A549 (cell line): ENCODE measurements at regions not wholly inside any gene's neighbourhood (a gene's known extent, or its start where the extent isn't known, plus 50 kb on each side); places are given as distances from the start of the nearest gene placed in this dataset.

ENCODE experiments used
- BHLHE40 ChIP-seq: IDR thresholded peaks from 2 replicates; pipeline ENCODE4 v1.6.1; 2012; ENCODE audit warnings: low read depth, low read length, inconsistent platforms
- CEBPB ChIP-seq, 2 experiments: fragments of >200 bp in 1 of 2; sonication (Bioruptor Twin) in 1 of 2; formaldehyde crosslinking in 1 of 2; IDR thresholded peaks; 2 replicates each; pipeline ENCODE4 v1.6.1; 2012 to 2016
- CHD2 ChIP-seq: fragments of 150-350 bp; IDR thresholded peaks from 2 replicates; pipeline ENCODE4 v1.6.1; 2014; ENCODE audit warnings: low read length; ENCODE audit not compliant: partially characterized antibody
- ELK1 ChIP-seq: fragments of 150-350 bp; IDR thresholded peaks from 2 replicates; pipeline ENCODE4 v1.6.1; 2014; ENCODE audit warnings: low read depth, mild to moderate bottlenecking, low read length
- HDAC2 ChIP-seq: fragments of 200-600 bp; sonication (generic); IDR thresholded peaks from 2 replicates; pipeline ENCODE4 v1.6.1; 2016
- JUN ChIP-seq, 2 experiments: fragments of >200 bp; sonication (Bioruptor Twin); formaldehyde crosslinking; IDR thresholded peaks; 2 replicates in 1 of 2; 3 replicates in 1 of 2; pipeline ENCODE4 v1.6.1; 2016 to 2017
- MAFK ChIP-seq: fragments of 450-650 bp; IDR thresholded peaks from 2 replicates; pipeline ENCODE4 v1.6.1; 2014; ENCODE audit not compliant: partially characterized antibody
- POLR2A ChIP-seq: IDR thresholded peaks from 2 replicates; pipeline ENCODE4 v1.6.1; 2012; ENCODE audit warnings: mild to moderate bottlenecking, low read length
- RAD21 ChIP-seq, 2 experiments: fragments of >200 bp in 1 of 2; sonication (Bioruptor Twin) in 1 of 2; formaldehyde crosslinking in 1 of 2; IDR thresholded peaks in 1 of 2; conservative IDR thresholded peaks in 1 of 2; 2 replicates in 1 of 2; 3 replicates in 1 of 2; pipeline ENCODE4 v1.6.1; 2012 to 2018; ENCODE audit warnings: inconsistent platforms in 1 of 2
- USF2 ChIP-seq: fragments of 450-650 bp; IDR thresholded peaks from 2 replicates; pipeline ENCODE4 v1.6.1; 2014; ENCODE audit warnings: antibody characterized with exemption
- TF ChIP-seq, protein P1 (sequence below): fragments of >200 bp; sonication (Bioruptor Twin); formaldehyde crosslinking; IDR thresholded peaks from 3 replicates; pipeline ENCODE4 v1.5.1; 2016
- TF ChIP-seq, protein P2 (sequence below): fragments of >200 bp; sonication (Bioruptor Twin); formaldehyde crosslinking; IDR thresholded peaks from 3 replicates; pipeline ENCODE4 v1.6.1; 2016

GRCh38 chr20:50279988-50280850, 89.6 kb downstream of the CEBPB start:
- TF ChIP-seq, protein P1, sequence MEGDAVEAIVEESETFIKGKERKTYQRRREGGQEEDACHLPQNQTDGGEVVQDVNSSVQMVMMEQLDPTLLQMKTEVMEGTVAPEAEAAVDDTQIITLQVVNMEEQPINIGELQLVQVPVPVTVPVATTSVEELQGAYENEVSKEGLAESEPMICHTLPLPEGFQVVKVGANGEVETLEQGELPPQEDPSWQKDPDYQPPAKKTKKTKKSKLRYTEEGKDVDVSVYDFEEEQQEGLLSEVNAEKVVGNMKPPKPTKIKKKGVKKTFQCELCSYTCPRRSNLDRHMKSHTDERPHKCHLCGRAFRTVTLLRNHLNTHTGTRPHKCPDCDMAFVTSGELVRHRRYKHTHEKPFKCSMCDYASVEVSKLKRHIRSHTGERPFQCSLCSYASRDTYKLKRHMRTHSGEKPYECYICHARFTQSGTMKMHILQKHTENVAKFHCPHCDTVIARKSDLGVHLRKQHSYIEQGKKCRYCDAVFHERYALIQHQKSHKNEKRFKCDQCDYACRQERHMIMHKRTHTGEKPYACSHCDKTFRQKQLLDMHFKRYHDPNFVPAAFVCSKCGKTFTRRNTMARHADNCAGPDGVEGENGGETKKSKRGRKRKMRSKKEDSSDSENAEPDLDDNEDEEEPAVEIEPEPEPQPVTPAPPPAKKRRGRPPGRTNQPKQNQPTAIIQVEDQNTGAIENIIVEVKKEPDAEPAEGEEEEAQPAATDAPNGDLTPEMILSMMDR = no peak
- no peak for TF ChIP-seq USF2
- no peak for TF ChIP-seq POLR2A
- no peak for TF ChIP-seq HDAC2
- no peak for TF ChIP-seq BHLHE40
- TF ChIP-seq CHD2 = no peak
- no peak for TF ChIP-seq RAD21 (conservative IDR thresholded peaks at IDR 0.05 in 1 of 2, IDR thresholded peaks at IDR 0.05 in 1 of 2)
- TF ChIP-seq, protein P2, sequence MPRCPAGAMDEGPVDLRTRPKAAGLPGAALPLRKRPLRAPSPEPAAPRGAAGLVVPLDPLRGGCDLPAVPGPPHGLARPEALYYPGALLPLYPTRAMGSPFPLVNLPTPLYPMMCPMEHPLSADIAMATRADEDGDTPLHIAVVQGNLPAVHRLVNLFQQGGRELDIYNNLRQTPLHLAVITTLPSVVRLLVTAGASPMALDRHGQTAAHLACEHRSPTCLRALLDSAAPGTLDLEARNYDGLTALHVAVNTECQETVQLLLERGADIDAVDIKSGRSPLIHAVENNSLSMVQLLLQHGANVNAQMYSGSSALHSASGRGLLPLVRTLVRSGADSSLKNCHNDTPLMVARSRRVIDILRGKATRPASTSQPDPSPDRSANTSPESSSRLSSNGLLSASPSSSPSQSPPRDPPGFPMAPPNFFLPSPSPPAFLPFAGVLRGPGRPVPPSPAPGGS = no peak
- no peak for TF ChIP-seq ELK1
- TF ChIP-seq MAFK = no peak
- no peak for TF ChIP-seq CEBPB (IDR thresholded peaks at IDR 0.05)
- no peak for TF ChIP-seq JUN (IDR thresholded peaks at IDR 0.05)
